ENCODE measurements at regions not wholly inside any gene's neighbourhood (a gene's known extent, or its start where the extent isn't known, plus 50 kb on each side); places are given as distances from the start of the nearest gene placed in this dataset.

- DNase-seq (ENCODE audit: low spot score): no peak
- intact Hi-C loops (cut with DNase I): no loop called here
These were observed 63.6 kb upstream of the MGAT5 start for GRCh38 chr2:134190062-134190806.

GRCh38 chr2:134190807-134191203, 63.1 kb upstream of the MGAT5 start:
- intact Hi-C loops (cut with DNase I): no loop called here
- no peak for DNase-seq (ENCODE audit: low spot score)

- no peak for DNase-seq (ENCODE audit: low spot score)
- intact Hi-C loops (cut with DNase I): no loop called here
These were observed 62.0 kb upstream of the MGAT5 start for GRCh38 chr2:134191835-134192234.

DNA sequence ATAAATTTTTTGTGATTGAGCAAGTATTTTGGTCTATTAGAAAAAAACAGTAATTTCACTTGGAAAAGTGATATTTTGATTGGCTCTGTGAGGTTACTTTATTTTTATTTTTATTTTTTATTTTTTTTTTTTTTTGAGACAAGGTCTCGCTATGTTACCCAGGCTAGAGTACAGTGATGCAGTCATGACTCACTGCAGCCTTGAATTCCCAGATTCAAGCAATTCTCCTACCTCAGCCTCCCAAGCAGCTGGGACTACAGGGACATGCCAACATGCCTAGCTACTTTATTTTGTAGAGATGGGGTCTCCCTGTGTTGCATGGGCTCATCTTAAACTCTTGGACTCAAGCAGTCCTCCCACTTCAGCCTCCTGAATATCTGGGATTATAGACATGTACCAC, 60.9 kb upstream of the MGAT5 start:
- DNase-seq (ENCODE audit: low spot score): no peak
- intact Hi-C loops (cut with DNase I): no loop called here

DNA sequence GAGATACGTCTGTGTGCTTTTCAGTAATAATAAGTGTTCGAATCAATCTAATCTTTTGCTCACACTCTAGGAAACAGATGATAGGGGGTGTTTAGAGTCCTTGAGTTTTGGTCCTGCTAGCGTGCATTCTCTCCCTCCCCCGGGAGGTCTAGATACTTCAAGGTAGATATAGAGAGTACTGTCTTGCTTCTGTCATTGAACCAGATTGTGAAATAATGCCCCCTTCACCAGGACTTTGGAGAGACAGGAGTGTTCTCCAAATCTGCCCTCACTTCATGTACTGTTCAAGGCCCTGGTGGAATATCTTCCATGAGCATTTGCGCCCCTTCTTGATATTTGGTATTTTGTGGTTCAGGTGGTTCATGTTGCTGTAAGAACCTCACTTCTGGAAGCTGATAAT, 59.4 kb upstream of the MGAT5 start:
- intact Hi-C loops (cut with DNase I): no loop called here
- no peak for DNase-seq (ENCODE audit: low spot score)

DNA sequence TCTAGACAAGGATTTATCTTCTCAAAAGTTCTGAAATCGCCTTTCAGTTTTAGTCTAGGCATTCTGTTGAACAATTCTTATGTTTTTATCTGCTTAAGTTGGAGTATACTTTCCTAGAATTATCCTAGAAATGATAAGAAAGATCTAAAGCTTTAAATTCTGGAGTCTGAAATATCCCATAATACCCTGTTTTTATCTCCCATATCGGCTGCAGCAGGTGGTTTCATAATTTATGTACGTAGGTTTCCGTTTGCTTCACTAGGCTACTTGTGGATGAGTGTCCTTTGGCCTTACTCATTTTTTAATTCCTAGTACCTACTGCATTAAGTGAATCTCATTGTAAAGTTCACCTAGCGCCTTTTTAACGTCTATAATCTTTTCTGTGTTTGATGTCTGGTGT, 58.5 kb upstream of the MGAT5 start:
- intact Hi-C loops (cut with DNase I): no loop called here
- DNase-seq (ENCODE audit: low spot score): no peak

DNA sequence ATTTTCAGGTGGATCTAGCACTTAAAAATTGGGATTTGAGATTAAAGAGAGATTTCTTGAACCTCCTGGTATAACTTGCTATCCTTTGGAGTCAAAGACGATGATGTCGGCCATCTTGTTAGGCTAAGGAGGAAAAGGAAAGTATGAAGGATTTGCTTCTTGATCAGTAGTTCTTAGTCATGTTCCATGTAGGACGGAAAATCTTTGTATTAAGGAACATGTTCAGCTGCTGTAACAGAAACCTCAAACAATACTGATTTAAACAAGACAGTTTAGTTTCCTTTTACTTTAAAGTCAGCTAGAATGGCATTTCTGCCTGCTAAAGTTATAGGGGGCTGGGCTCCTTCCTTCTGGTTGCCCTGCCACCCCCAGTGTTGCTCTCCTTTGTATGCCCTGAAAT, 56.4 kb upstream of the MGAT5 start:
- DNase-seq (ENCODE audit: low spot score): no peak
- intact Hi-C loops (cut with DNase I): no loop called here

GRCh38 chr2:134198006-134198634, 55.8 kb upstream of the MGAT5 start:
- no peak for DNase-seq (ENCODE audit: low spot score)
- intact Hi-C loops (cut with DNase I): no loop called here

GRCh38 chr2:134199123-134199522, 54.7 kb upstream of the MGAT5 start:
- intact Hi-C loops (cut with DNase I): no loop called here
- no peak for DNase-seq (ENCODE audit: low spot score)

GRCh38 chr2:134200036-134200618, 53.7 kb upstream of the MGAT5 start:
- intact Hi-C loops (cut with DNase I): no loop called here

GRCh38 chr2:134201533-134201932, 52.3 kb upstream of the MGAT5 start:
- intact Hi-C loops (cut with DNase I): no loop called here
- DNase-seq (ENCODE audit: low spot score): no peak

More at GRCh38 chr2:134200036-134200618, 53.7 kb upstream of the MGAT5 start:
- no peak for DNase-seq (ENCODE audit: low spot score)

- DNase-seq (ENCODE audit: low spot score): no peak
- intact Hi-C loops (cut with DNase I): no loop called here
These were observed 51.5 kb upstream of the MGAT5 start for GRCh38 chr2:134202371-134202770.

DNA sequence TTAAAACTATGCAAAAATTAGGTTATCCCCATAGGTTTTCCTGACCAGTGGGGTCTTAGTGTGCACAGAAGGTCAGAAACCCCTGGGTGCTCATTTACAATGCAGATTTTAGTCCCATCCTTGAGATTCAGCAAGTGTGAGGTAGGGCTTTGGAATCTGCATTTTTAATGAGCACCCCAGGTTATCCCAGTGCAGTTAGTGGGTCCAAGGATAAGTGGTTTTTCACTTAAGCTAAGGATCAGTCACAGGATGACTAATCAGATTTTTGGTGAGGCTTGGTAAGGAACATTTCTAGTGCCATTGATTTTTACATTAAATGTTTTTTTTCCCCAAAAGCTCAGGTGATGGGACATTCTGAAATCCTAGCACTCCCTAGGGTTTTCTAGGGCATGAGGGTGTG, 50.7 kb upstream of the MGAT5 start:
- intact Hi-C loops (cut with DNase I): no loop called here
- no peak for DNase-seq (ENCODE audit: low spot score)

Small RNA genes in the stretch of these regions (microRNA-seq; reads per million reads assigned to microRNA genes)
- 1.6 to 3.2 reads per million in 2 donors for gene MIR3679 (ENCODE audit: borderline microRNAs expressed in 2 of 2)
